ENCODE measurements at regions not wholly inside any gene's neighbourhood (a gene's known extent, or its start where the extent isn't known, plus 50 kb on each side); places are given as distances from the start of the nearest gene placed in this dataset.
"Not testable (repeated sequence)": the region's sequence is repeated elsewhere in the genome, so short reads cannot be mapped to it uniquely, and the experiment has no call there.

DNA sequence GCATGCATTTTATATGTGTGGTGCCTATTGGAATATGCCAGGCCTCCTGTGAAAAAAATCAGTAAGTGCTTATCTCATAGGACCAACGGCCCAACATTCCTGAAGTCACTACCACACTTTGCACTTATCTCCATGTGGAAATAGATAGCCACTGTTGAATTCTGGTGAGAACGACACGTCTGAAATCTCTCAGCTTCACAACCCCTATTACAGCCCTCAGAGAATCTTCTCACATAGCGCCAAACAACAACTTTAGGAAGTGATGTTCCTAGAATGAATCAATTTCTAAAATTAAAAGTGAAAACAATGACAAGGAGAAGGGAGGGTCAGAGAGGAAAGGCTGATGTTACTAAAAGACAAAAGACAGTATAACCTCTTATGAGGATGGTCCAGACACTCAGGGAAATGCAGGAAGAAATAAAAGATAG, 270.8 kb upstream of the BTG1 start:
- DNase-seq: no peak

DNA sequence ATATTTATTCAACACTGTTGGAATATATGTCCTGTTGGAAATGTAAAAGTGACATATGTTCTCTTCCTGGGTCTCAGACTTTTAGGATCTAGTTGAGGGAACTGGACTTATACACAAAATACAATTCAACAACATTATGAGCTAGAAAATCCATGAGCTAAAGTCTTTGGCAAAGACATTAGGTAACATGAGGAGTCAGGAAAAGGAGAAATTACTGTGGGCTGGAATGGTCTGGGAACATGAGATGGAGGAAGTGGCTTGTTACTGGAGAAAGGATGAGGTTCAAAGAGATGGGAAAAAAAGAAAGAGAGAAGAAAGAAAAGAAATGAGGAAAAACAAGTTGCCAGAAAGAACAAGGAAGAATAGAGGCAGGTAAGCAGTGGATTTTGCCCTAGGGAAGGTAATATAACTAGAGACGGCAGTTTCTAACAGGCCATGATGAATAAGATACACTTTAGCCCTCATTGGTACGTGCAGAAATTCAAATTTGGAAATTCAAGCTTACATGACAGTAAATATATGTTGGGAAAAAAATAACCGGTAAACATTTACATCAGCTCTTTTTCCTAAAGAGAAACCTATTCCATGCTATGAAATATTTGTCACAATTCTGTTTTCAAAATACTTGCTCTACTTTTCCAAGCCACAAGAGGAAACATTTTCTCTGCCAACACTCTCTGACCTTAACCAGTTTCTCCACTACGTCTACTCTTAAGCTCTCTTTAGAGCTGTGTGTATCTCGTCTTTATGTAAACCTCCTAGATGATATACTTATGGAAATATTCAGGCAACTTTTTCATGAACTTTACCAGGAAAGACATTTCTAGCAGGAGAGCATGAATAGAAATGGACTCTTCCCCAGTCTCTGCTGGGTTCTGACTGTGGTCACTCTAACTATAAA, 268.8 kb upstream of the BTG1 start:
- DNase-seq: no peak

DNA sequence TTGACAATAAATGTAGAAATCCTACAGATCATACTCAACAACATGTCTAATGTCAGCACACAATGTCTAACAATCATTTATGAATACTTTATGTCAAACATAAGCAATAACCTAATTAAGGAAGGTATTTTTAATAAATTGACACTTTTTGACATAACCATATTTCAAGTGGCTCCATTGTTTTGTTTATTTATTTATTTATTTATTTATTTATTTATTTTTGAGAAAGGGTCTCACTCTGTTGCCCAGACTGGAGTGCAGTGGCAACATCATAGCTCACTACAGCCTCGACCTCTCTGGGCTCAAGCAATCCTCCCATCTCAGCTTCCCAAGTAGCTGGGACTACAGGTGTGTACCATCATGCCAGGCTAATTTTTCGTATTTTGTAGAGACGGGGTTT, 267.6 kb upstream of the BTG1 start:
- DNase-seq: no peak

GRCh38 chr12:92412856-92413255, 267.2 kb upstream of the BTG1 start:
- DNase-seq: no peak

- DNase-seq: no peak
These were observed 266.0 kb upstream of the BTG1 start for GRCh38 chr12:92411687-92412086.

DNA sequence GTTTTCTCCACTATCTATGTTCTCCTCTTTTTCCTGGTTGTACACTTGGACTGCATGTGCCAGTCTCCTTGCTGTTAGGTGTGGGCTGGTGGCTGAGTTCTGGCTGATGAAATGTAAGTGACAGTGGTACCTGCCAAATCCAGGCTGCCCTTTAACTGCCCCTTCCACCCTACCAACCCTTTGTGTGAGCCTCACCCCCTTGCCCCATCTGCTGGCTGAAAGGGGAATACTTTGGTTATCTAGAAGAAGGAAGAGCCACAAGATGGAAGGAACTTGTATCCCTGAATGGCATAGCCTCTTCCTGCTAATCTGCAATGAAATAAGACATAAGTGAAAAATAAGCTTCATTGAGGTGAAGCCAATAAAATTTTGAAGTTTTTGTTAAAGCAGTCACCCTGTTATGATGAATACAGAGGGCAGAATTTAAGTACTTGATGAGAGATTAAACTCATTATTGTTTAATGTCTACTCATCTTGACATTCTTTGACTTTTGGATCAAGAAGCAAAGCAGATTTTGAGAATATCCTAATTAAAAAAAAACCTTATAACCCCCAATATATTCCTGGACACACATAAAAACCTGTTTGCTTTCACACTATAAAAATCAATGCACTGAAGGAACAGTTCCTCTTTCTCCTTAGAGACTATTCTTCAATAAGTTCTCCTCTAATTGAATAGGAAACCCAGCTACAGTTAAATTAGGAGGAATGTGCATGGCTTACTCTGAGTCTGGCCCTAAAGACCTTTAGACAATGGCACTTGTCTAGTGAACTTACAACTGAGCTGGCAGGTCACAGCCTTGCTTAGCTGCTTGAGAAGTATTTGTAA, 262.6 kb upstream of the BTG1 start:
- peak; percentile 53 for DNase-seq

DNA sequence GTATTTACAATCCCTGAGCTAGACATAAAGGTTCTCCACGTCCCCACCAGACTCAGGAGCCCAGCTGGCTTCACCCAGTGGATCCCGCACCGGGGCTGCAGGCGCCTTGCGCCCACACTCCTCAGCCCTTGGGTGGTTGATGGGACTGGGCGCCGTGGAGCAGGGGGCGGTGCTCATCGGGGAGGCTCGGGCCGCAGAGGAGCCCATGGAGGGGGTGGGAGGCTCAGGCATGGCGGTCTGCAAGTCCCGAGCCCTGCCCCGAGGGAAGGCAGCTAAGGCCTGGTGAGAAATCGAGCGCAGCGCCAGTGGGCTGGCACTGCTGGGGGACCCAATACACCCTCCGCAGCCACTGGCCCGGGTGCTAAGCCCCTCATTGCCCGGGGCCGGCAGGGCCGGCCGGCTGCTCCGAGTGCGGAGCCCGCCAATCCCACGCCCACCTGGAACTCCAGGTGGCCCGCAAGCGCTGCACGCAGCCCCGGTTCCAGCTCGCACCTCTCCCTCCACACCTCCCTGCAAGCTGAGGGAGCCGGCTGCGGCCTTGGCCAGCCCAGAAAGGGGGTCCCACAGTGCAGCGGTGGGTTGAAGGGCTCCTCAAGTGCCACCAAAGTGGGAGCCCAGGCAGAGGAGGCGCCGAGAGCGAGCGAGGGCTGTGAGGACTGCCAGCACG, 260.9 kb upstream of the BTG1 start:
- not testable (repeated sequence) for DNase-seq

GRCh38 chr12:92405801-92406251, 260.2 kb upstream of the BTG1 start:
- not testable (repeated sequence) for DNase-seq

DNA sequence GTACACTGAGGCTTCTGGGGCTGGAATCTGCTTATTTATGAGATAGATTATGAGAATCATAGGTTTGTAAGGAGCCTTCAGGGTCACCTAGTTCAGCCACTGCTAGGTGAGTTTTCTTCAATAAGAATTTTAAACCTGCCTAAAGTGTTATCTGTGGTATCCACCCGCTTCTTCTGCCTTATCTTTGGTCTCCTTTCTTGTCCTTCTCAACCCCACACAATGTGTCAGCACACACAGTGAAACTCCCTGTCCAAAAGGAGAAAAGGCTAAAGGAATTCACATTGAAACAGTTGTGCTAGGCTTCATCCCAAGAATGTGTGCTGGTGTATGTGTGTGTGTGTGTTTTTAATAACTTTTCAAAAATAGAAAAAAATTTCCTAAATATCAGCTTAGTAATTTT, 259.3 kb upstream of the BTG1 start:
- no peak for DNase-seq

GRCh38 chr12:92404259-92404894, 258.7 kb upstream of the BTG1 start:
- no peak for DNase-seq

DNA sequence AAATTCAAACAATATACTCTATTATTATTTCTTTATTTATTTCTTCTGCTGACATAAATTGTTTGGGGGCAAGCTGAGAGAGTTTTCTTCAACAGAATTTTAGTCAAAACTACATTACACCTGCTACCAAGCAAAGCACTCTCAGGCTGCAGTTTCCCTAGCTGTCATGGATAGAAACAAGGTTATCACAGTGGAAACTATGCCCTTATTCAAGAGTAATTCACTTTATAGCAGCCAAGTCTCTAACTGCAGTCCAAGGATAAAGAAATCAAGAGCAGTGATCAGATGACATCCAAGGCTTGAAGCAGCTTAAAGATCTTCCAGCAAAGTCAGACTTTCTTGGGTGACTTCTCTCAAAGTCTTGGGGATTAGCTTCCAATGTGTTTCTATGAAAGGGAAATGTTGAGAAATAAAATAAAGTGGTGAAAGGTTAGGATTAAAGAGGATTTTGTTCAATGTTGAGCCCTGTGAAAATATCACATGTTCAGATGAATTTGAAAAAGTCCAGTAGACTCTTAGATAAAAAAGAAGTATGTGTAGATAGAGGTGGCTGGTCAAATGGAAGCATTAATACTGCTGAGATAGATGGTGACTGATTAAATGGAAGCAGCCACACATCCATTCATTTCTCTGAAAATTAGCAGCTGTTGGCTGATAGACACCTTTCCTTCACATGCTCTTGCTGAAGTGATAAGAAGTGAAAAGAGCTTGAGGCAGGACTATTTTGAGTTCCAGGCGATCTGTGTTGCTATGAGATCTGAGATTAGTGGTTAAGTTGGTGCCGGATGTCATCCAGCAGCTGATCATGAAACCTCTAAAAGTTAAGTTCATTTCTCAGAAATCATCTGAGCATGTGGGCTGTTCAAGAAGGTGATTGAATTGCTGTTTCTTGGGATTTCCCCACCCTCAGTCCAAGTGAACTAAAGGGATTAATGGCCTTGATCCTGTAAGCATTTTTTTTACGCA, 257.8 kb upstream of the BTG1 start:
- DNase-seq: no peak

- DNase-seq: no peak
These were observed 256.8 kb upstream of the BTG1 start for GRCh38 chr12:92402415-92402814.

- no peak for DNase-seq
These were observed 254.4 kb upstream of the BTG1 start for GRCh38 chr12:92400006-92400405.

DNA sequence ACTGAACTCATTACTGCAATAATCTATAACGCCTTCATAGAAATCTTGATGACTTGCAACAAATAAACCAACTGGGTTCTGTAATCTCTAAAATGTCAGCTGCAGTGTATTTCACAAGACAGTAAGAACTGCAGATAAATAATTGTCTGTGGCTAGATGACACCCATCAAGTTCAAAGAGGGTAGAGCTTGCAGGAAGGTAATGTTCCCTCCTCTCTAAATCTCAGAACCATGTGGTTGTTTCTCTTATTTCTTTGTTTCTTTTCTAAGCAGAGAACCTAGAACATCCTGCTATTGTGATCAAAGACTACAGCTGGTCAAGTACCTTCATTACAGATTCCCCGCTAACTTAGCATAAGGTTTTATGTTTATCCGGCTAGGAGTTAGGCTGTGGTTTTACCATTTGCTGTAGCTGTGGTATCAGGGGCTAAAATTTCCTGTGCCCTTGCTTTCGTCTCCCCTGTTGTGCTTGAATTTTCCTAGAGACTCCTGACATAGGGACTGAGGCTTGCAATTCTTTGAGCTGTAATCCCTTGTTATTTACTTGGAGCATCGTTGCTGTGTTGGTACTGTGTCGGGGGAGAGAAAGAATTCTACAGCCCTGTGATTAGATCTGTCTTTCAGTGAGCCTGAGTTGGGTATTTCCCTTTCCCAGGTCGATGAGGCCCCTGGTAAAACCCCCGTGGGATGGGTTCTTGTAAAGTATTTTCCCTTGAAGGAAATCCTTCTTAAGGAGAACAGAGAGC, 253.1 kb upstream of the BTG1 start:
- DNase-seq: no peak

DNA sequence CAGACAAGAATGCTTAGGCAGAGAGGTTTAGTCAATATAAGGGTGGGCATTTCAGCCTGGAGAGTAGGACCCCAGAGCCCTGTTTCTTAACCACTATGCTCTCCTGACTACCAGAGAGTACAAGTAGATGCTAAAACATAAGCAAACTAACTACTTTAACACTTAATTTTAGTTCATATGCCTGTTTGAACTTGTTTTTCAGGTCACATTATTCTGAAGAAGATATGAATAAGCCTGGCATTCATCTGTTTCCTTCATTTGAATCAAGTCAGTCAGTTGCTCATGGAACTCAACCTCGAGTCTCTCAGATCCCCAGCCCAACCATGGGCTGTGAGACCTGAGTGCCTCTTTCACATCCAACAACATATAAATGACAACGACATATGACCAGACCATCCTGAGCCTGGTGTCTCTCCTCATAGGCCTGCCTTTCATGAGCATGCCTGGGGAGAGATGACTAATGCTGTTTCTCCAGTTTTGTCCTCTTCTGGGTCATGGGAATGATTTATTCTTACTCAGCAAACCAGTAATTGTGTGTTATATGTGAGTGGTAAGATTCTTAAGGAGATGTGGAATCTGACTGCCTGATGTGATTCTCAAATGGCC, 251.1 kb upstream of the BTG1 start:
- DNase-seq: no peak

GRCh38 chr12:92395322-92395721, 249.7 kb upstream of the BTG1 start:
- no peak for DNase-seq

DNA sequence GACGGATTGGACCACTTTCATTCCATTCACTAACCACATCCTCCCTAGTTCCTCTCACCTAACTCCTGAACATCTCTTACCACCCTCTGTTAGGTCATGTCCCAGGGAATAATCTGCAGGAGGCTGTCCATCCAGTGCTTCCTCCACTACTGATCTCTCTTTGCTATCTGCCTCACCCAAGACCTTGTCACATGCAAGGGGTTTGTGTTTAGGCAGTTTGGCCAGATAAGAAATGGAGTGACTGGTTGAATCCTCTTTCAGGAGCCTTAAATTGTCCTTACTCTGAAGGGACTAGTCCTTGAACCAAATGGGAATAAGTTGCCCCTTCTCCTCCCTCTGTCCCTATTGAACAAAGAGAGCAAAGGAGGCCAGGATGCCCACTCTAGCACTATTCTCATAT, 249.2 kb upstream of the BTG1 start:
- DNase-seq: no peak

DNA sequence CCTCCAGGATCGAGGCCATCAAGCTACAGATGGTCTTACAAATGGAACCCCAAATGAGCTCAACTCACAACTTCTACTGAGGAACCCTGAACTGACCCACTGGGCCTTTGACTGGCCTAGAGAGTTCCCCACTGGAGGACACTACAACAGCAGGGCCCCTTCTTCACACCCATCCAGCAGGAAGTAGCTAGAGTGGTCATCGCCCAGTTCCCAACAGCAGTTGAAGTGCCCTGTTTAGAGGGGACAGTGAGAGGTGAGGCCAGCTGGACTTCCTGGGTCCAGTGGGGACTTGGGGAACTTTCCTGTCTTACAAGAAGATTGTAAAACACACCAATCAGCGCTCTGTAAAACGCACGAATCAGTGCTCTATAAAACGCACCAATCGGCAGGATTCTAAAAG, 247.9 kb upstream of the BTG1 start:
- DNase-seq: no peak

DNA sequence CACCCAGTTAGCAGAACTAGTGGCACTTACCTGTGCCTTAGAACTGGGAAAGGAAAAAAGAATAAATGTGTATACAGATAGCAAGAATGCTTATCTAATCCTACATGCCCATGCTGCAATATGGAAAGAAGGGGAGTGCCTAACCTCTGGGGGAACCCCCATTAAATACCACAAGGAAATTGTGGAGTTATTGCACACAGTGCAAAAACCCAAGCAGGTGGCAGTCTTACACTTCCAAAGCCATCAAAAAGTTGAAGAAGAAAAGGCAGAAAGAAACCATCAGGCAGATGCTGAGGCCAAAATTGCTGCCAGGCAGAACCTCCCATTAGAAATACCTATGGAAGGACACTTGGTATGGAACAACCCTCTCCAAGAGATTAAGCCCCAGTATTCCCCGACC, 246.1 kb upstream of the BTG1 start:
- not testable (repeated sequence) for DNase-seq

DNA sequence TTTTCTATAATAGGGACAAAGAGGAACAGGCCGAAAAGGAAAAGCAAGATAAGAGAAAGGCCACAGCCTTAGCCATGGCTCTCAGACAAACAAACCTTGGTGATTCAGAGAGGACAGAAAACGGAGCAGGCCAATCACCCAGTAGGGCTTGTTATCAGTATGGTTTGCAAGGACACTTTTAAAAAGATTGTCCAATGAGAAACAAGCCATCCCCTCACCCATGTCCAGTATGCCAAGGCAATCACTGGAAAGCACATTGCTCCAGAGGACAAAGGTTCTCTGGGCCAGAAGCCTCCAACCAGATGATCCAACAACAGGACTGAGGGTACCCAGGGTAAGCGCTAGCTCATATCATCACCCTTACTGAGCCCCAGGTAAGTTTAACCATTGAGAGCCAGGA, 243.8 kb upstream of the BTG1 start:
- DNase-seq: no peak
